Thyroid gland (tissue), 4 donors: ENCODE measurements at regions not wholly inside any gene's neighbourhood (a gene's known extent, or its start where the extent isn't known, plus 50 kb on each side); places are given as distances from the start of the nearest gene placed in this dataset.

Source experiments
- POLR2A ChIP-seq, 2 donors: fragments of 450-650 bp; IDR thresholded peaks; one replicate each; pipeline ENCODE4 v1.6.1; 2017; ENCODE audit warnings: antibody characterized with exemption in 2 of 2, mild to moderate bottlenecking in 2 of 2, moderate library complexity in 1 of 2
- TF ChIP-seq, protein P1 (sequence below), 6 experiments: fragments of 200-600 bp in 3 of 6; fragments of 450-650 bp in 3 of 6; sonication (generic) in 3 of 6; IDR thresholded peaks; one replicate each; pipeline ENCODE4 v1.5.1; 2016 to 2019; ENCODE audit warnings: antibody characterized with exemption in 6 of 6, mild to moderate bottlenecking in 2 of 6, inconsistent platforms in 1 of 6, moderate library complexity in 1 of 6

DNA sequence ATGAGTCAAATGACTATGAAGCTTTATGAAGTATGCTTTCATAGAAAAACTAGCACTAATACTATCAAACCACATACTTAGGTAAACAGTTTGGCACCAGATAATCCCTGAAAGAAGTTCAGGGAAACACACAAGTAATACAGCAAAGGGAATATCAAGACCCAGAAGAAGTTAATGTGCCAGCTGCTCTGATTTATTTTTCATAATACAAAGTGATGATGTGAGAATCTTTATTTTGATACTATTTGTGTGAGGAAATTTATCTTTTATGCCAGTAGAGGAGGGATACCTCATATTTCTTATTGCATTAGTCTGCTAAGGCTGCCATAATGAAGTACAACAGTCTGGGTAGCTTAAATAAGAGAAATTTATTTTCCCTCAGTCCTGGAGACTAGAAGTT is 67.7 kb upstream of the ANO3 start:
- TF ChIP-seq, protein P1, sequence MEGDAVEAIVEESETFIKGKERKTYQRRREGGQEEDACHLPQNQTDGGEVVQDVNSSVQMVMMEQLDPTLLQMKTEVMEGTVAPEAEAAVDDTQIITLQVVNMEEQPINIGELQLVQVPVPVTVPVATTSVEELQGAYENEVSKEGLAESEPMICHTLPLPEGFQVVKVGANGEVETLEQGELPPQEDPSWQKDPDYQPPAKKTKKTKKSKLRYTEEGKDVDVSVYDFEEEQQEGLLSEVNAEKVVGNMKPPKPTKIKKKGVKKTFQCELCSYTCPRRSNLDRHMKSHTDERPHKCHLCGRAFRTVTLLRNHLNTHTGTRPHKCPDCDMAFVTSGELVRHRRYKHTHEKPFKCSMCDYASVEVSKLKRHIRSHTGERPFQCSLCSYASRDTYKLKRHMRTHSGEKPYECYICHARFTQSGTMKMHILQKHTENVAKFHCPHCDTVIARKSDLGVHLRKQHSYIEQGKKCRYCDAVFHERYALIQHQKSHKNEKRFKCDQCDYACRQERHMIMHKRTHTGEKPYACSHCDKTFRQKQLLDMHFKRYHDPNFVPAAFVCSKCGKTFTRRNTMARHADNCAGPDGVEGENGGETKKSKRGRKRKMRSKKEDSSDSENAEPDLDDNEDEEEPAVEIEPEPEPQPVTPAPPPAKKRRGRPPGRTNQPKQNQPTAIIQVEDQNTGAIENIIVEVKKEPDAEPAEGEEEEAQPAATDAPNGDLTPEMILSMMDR (IDR thresholded peaks at IDR 0.05): no peak
- TF ChIP-seq POLR2A (IDR thresholded peaks at IDR 0.05): no peak
